GM06990 (cell line): ENCODE measurements at regions not wholly inside any gene's neighbourhood (a gene's known extent, or its start where the extent isn't known, plus 50 kb on each side); places are given as distances from the start of the nearest gene placed in this dataset.

ENCODE experiments used
- DNase-seq: peaks from one replicate; pipeline ENCODE4 v3.0.0-alpha.2; 2011; ENCODE audit not compliant: insufficient read length; ENCODE audit errors: extremely low read depth
- H3K27me3 ChIP-seq: replicated peaks from 2 replicates; pipeline ENCODE4 v1.6.0; 2011; ENCODE audit warnings: low read length; ENCODE audit not compliant: control insufficient read depth, insufficient read depth
- H3K36me3 ChIP-seq: 2 replicates; pipeline ENCODE4 v1.5.1; 2011; ENCODE audit warnings: low read length; ENCODE audit not compliant: control insufficient read depth, insufficient read depth
- H3K4me3 ChIP-seq: replicated peaks from 2 replicates; pipeline ENCODE4 v1.5.1; 2011; ENCODE audit warnings: low read depth, mild to moderate bottlenecking, control low read depth, low read length
- TF ChIP-seq, protein P1 (sequence below): IDR thresholded peaks from 2 replicates; pipeline ENCODE4 v1.5.1; 2011; ENCODE audit warnings: low read length, control low read depth, mild to moderate bottlenecking, inconsistent platforms; ENCODE audit not compliant: insufficient read depth, poor library complexity, severe bottlenecking

DNA sequence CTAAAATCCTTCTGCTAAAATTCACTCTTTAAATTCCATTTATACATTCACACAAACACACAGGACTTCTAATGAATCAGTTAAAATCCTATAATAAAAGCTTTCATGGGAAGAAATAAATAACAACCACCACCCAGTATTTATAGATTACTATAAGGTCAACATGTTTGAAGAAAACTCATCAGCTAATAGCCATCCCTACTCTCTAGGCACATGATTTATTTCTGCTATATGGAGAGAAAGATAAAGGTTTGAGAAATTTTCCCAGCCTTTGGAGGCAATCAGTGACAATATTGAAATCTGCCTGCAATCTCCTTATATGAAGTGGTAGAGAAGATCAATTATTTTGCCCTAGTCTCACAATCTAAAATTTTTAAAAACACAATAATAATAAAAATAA lies 1038.9 kb upstream of the DIAPH2 start:
- DNase-seq = no peak
- TF ChIP-seq, protein P1, sequence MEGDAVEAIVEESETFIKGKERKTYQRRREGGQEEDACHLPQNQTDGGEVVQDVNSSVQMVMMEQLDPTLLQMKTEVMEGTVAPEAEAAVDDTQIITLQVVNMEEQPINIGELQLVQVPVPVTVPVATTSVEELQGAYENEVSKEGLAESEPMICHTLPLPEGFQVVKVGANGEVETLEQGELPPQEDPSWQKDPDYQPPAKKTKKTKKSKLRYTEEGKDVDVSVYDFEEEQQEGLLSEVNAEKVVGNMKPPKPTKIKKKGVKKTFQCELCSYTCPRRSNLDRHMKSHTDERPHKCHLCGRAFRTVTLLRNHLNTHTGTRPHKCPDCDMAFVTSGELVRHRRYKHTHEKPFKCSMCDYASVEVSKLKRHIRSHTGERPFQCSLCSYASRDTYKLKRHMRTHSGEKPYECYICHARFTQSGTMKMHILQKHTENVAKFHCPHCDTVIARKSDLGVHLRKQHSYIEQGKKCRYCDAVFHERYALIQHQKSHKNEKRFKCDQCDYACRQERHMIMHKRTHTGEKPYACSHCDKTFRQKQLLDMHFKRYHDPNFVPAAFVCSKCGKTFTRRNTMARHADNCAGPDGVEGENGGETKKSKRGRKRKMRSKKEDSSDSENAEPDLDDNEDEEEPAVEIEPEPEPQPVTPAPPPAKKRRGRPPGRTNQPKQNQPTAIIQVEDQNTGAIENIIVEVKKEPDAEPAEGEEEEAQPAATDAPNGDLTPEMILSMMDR = no peak
- H3K4me3 ChIP-seq = no peak overlapping the region
- no peaks in the 10 kb centered on the region for H3K27me3 ChIP-seq
- H3K36me3 ChIP-seq = no peaks in the 10 kb centered on the region

GRCh38 chrX:95662200-95662599 lies 1022.4 kb upstream of the DIAPH2 start:
- no peaks in the 10 kb centered on the region for H3K36me3 ChIP-seq
- no peaks in the 10 kb centered on the region for H3K27me3 ChIP-seq
- DNase-seq = no peak
- H3K4me3 ChIP-seq = no peak overlapping the region
- TF ChIP-seq, protein P1 = no peak

- Histone ChIP-seq H3K27me3 (no peaks in the 10 kb centered on the region), H3K36me3 (no peaks in the 10 kb centered on the region), H3K4me3 (no peak overlapping the region)
- no peak for DNase-seq
- TF ChIP-seq, protein P1 = no peak
Observed at GRCh38 chrX:95666056-95666455, 1018.6 kb upstream of the DIAPH2 start.

GRCh38 chrX:95675011-95675410 lies 1009.6 kb upstream of the DIAPH2 start:
- no peaks in the 10 kb centered on the region for H3K36me3 ChIP-seq
- no peak overlapping the region for H3K4me3 ChIP-seq
- H3K27me3 ChIP-seq = no peaks in the 10 kb centered on the region
- TF ChIP-seq, protein P1 = no peak
- no peak for DNase-seq

DNA sequence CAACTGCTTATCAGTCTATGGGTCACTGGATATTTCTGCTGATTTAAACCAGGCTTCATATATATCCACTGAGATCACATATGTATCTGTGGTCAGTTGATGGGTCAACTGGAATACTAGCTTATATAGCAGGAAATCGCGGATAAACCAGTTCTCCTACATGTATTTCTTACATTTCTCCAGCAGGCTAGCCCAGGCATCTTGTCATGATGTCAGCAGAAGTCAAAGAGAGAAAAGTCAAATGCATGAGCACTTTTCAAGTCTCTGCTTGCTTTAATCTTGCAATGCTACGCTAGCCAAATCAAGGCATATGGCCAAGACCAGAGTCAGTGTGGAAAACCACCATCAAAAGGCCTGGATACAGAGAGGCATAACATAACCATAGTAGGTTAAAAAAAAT lies 1008.8 kb upstream of the DIAPH2 start:
- H3K27me3 ChIP-seq = no peaks in the 10 kb centered on the region
- TF ChIP-seq, protein P1 = no peak
- no peaks in the 10 kb centered on the region for H3K36me3 ChIP-seq
- H3K4me3 ChIP-seq = no peak overlapping the region
- no peak for DNase-seq

DNA sequence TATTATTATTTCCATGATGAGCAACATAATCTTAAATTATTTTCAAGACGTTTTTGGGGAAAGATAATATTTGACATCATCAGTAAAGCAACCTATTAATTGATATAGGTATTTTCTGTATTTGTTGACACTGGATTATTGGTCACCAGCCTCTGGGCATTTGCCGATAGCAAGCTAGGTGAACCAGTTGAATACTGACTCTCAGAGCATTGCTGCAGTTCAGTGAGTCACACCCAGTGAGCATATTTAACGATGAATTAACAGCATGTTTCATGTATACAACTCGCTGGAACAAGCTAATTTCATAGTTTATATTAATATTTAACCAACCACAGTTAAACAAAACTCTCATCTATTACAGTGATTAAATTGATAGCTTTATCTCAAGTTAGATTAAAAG lies 1006.0 kb upstream of the DIAPH2 start:
- DNase-seq = no peak
- no peaks in the 10 kb centered on the region for H3K27me3 ChIP-seq
- TF ChIP-seq, protein P1 = no peak
- H3K36me3 ChIP-seq = no peaks in the 10 kb centered on the region
- H3K4me3 ChIP-seq = no peak overlapping the region
